ENCODE measurements at regions not wholly inside any gene's neighbourhood (a gene's known extent, or its start where the extent isn't known, plus 50 kb on each side); places are given as distances from the start of the nearest gene placed in this dataset.

- TF ChIP-seq EZH2 (IDR thresholded peaks at IDR 0.05; ENCODE audit: borderline replicate concordance, low read depth, low read length, severe bottlenecking) = no peak
- no peak for TF ChIP-seq CTCF (IDR thresholded peaks at IDR 0.05; ENCODE audit: borderline replicate concordance, extremely low read depth, low read length, poor library complexity, severe bottlenecking)
- DNase-seq (no peak), ATAC-seq (ENCODE audit: insufficient read depth, low read depth) (no peak)
- Histone ChIP-seq H4K20me1 (ENCODE audit: insufficient read depth, low read length) (no peaks in the 10 kb centered on the region), H3K79me2 (ENCODE audit: insufficient read depth, low read length) (no peaks in the 10 kb centered on the region), H3K9me3 (ENCODE audit: insufficient read depth, low read length, severe bottlenecking) (no peaks in the 10 kb centered on the region), H3K4me3 (ENCODE audit: low read depth in 1 of 2, low read length in 2 of 2) (no peak overlapping the region), H2AFZ (ENCODE audit: low read depth, low read length) (no peak overlapping the region), H3K9ac (ENCODE audit: low read depth, low read length) (no peak overlapping the region), H3K4me2 (ENCODE audit: insufficient read depth, low read length) (no peak overlapping the region), H3K27me3 (ENCODE audit: insufficient read depth, low read length, poor library complexity) (no peaks in the 10 kb centered on the region), H3K4me1 (ENCODE audit: insufficient read depth, low read length) (0 out of 2 replicates have a peak, but pooled peaks cover 6% of the 10 kb centered on the region), H3K27ac (ENCODE audit: low read length) (no peak overlapping the region), H3K36me3 (ENCODE audit: insufficient read depth, low read length) (no peaks in the 10 kb centered on the region)
Observed at GRCh38 chr2:136215908-136216472, 98.0 kb upstream of the CXCR4 start.

- ATAC-seq (ENCODE audit: insufficient read depth, low read depth) = no peak
- no peaks in the 10 kb centered on the region for H3K9me3 ChIP-seq (ENCODE audit: insufficient read depth, low read length, severe bottlenecking)
- no peaks in the 10 kb centered on the region for H3K36me3 ChIP-seq (ENCODE audit: insufficient read depth, low read length)
- H3K4me2 ChIP-seq (ENCODE audit: insufficient read depth, low read length) = no peak overlapping the region
- H3K79me2 ChIP-seq (ENCODE audit: insufficient read depth, low read length) = no peaks in the 10 kb centered on the region
- H3K9ac ChIP-seq (ENCODE audit: low read depth, low read length) = no peak overlapping the region
- H3K4me3 ChIP-seq (ENCODE audit: low read depth in 1 of 2, low read length in 2 of 2) = no peak overlapping the region
- no peaks in the 10 kb centered on the region for H3K27me3 ChIP-seq (ENCODE audit: insufficient read depth, low read length, poor library complexity)
- H3K27ac ChIP-seq (ENCODE audit: low read length) = no peak overlapping the region
- no peak for TF ChIP-seq EZH2 (IDR thresholded peaks at IDR 0.05; ENCODE audit: borderline replicate concordance, low read depth, low read length, severe bottlenecking)
- H4K20me1 ChIP-seq (ENCODE audit: insufficient read depth, low read length) = no peaks in the 10 kb centered on the region
- no peak for DNase-seq
- H2AFZ ChIP-seq (ENCODE audit: low read depth, low read length) = no peak overlapping the region
- H3K4me1 ChIP-seq (ENCODE audit: insufficient read depth, low read length) = 0 out of 2 replicates have a peak, but pooled peaks cover 6% of the 10 kb centered on the region
Observed at GRCh38 chr2:136215449-136215848, 97.5 kb upstream of the CXCR4 start.

GRCh38 chr2:136214307-136215200, 96.6 kb upstream of the CXCR4 start:
- H4K20me1 ChIP-seq (ENCODE audit: insufficient read depth, low read length) = no peaks in the 10 kb centered on the region
- no peak overlapping the region for H3K4me2 ChIP-seq (ENCODE audit: insufficient read depth, low read length)
- H3K36me3 ChIP-seq (ENCODE audit: insufficient read depth, low read length) = no peaks in the 10 kb centered on the region
- H2AFZ ChIP-seq (ENCODE audit: low read depth, low read length) = no peak overlapping the region
- no peak for DNase-seq
- H3K27me3 ChIP-seq (ENCODE audit: insufficient read depth, low read length, poor library complexity) = no peaks in the 10 kb centered on the region
- 0 out of 2 replicates have a peak, but pooled peaks cover 6% of the 10 kb centered on the region for H3K4me1 ChIP-seq (ENCODE audit: insufficient read depth, low read length)
- no peak for TF ChIP-seq EZH2 (IDR thresholded peaks at IDR 0.05; ENCODE audit: borderline replicate concordance, low read depth, low read length, severe bottlenecking)
- no peak for TF ChIP-seq CTCF (IDR thresholded peaks at IDR 0.05; ENCODE audit: borderline replicate concordance, extremely low read depth, low read length, poor library complexity, severe bottlenecking)
- no peak overlapping the region for H3K4me3 ChIP-seq (ENCODE audit: low read depth in 1 of 2, low read length in 2 of 2)
- no peak overlapping the region for H3K9ac ChIP-seq (ENCODE audit: low read depth, low read length)
- H3K27ac ChIP-seq (ENCODE audit: low read length) = no peak overlapping the region
- H3K79me2 ChIP-seq (ENCODE audit: insufficient read depth, low read length) = no peaks in the 10 kb centered on the region
- H3K9me3 ChIP-seq (ENCODE audit: insufficient read depth, low read length, severe bottlenecking) = peaks cover 4% of the 10 kb centered on the region
- ATAC-seq (ENCODE audit: insufficient read depth, low read depth) = no peak

GRCh38 chr2:136213836-136214235, 95.9 kb upstream of the CXCR4 start:
- Histone ChIP-seq H3K4me2 (ENCODE audit: insufficient read depth, low read length) (no peak overlapping the region), H3K4me3 (ENCODE audit: low read depth in 1 of 2, low read length in 2 of 2) (no peak overlapping the region), H2AFZ (ENCODE audit: low read depth, low read length) (no peak overlapping the region)

More at GRCh38 chr2:136213836-136214235, 95.9 kb upstream of the CXCR4 start:
- Histone ChIP-seq H3K9ac (ENCODE audit: low read depth, low read length) (no peak overlapping the region), H3K27ac (ENCODE audit: low read length) (no peak overlapping the region), H3K9me3 (ENCODE audit: insufficient read depth, low read length, severe bottlenecking) (peaks cover 4% of the 10 kb centered on the region), H3K79me2 (ENCODE audit: insufficient read depth, low read length) (no peaks in the 10 kb centered on the region), H3K4me1 (ENCODE audit: insufficient read depth, low read length) (0 out of 2 replicates have a peak, but pooled peaks cover 6% of the 10 kb centered on the region), H3K27me3 (ENCODE audit: insufficient read depth, low read length, poor library complexity) (no peaks in the 10 kb centered on the region), H4K20me1 (ENCODE audit: insufficient read depth, low read length) (no peaks in the 10 kb centered on the region), H3K36me3 (ENCODE audit: insufficient read depth, low read length) (no peaks in the 10 kb centered on the region)
- ATAC-seq (ENCODE audit: insufficient read depth, low read depth) = no peak
- DNase-seq = no peak
- no peak for TF ChIP-seq CTCF (IDR thresholded peaks at IDR 0.05; ENCODE audit: borderline replicate concordance, extremely low read depth, low read length, poor library complexity, severe bottlenecking)
- TF ChIP-seq EZH2 (IDR thresholded peaks at IDR 0.05; ENCODE audit: borderline replicate concordance, low read depth, low read length, severe bottlenecking) = no peak

Measured in DND-41 (cell line).